HEK293T (cell line): ENCODE measurements at regions not wholly inside any gene's neighbourhood (a gene's known extent, or its start where the extent isn't known, plus 50 kb on each side); places are given as distances from the start of the nearest gene placed in this dataset.

Experiments used
- ARNT ChIP-seq: fragments of 450-650 bp; IDR thresholded peaks from 2 replicates; pipeline ENCODE4 v1.6.1; 2017; ENCODE audit warnings: mild to moderate bottlenecking
- CTBP1 ChIP-seq: fragments of 450-650 bp; IDR thresholded peaks from 2 replicates; pipeline ENCODE4 v1.6.1; 2016; ENCODE audit warnings: borderline replicate concordance
- ELF4 ChIP-seq: fragments of 450-650 bp; IDR thresholded peaks from 2 replicates; pipeline ENCODE4 v1.6.1; 2017; ENCODE audit warnings: antibody characterized with exemption
- FOXA1 ChIP-seq: fragments of 450-650 bp; IDR thresholded peaks from 2 replicates; pipeline ENCODE4 v1.6.1; 2016; ENCODE audit warnings: mild to moderate bottlenecking
- FOXK2 ChIP-seq: fragments of 450-650 bp; IDR thresholded peaks from 2 replicates; pipeline ENCODE4 v1.6.1; 2016; ENCODE audit warnings: mild to moderate bottlenecking
- FOXM1 ChIP-seq: fragments of 450-650 bp; IDR thresholded peaks from 2 replicates; pipeline ENCODE4 v1.6.1; 2017; ENCODE audit warnings: mild to moderate bottlenecking, borderline replicate concordance
- HDGF ChIP-seq: fragments of 450-650 bp; IDR thresholded peaks from 2 replicates; pipeline ENCODE4 v1.6.1; 2017; ENCODE audit warnings: antibody characterized with exemption, borderline replicate concordance
- NFRKB ChIP-seq: fragments of 450-650 bp; IDR thresholded peaks from 2 replicates; pipeline ENCODE4 v1.6.1; 2016; ENCODE audit warnings: mild to moderate bottlenecking, moderate library complexity
- PKNOX1 ChIP-seq: fragments of 450-650 bp; IDR thresholded peaks from 2 replicates; pipeline ENCODE4 v1.6.1; 2016
- SP1 ChIP-seq: fragments of 450-650 bp; IDR thresholded peaks from 2 replicates; pipeline ENCODE4 v1.6.1; 2017
- TARDBP ChIP-seq: fragments of 450-650 bp; IDR thresholded peaks from 2 replicates; pipeline ENCODE4 v1.6.1; 2016
- ZNF384 ChIP-seq: fragments of 450-650 bp; IDR thresholded peaks from 2 replicates; pipeline ENCODE4 v1.6.1; 2016

DNA sequence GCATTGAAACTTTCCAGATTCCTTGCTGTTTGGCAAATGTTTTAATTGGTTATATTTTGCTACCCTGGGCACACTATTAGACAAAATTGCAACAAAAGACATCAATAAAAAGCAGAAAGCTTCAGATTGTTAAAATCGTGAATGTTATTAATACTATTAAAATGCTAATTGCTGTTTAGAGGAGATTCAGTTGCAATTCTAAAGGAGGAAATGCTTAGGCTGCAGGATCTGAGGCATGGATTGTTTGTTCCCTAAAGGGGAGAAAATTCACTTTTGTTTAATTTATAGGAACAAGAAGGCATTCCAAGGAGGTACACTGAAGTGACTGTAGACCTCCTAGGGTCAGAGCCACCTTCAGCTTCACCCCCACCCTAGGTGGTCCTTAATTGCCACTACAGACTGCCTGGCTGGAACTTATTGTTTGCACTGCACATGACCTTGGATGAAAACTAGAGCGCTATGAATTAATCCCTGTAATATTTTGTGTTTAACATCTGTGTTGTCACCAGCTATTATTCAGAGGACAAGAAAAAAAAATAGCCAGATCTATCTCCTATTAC lies 1266.9 kb upstream of the ADGRL2 start:
- TF ChIP-seq NFRKB (no peak), ELF4 (no peak), PKNOX1 (no peak), FOXM1 (no peak), SP1 (no peak), FOXA1 (no peak), ZNF384 (no peak), TARDBP (no peak), CTBP1 (no peak), ARNT (no peak), FOXK2 (no peak), HDGF (no peak)
